RWPE2 (cell line): ENCODE measurements at regions not wholly inside any gene's neighbourhood (a gene's known extent, or its start where the extent isn't known, plus 50 kb on each side); places are given as distances from the start of the nearest gene placed in this dataset.

Experiments
- ATAC-seq: fragments of 200-7000 bp; cut with Tn5 transposase; 3 replicates; pipeline ENCODE4 v1.9.1; 2021; ENCODE audit warnings: low read depth
- DNase-seq: peaks from one replicate; pipeline ENCODE4 v3.0.0-alpha.2; 2020; ENCODE audit warnings: low spot score
- H3K27ac ChIP-seq: fragments of 450-650 bp; 2 replicates; pipeline ENCODE4 v1.5.1; 2017; ENCODE audit warnings: mild to moderate bottlenecking; ENCODE audit not compliant: poor library complexity, severe bottlenecking
- H3K27me3 ChIP-seq: fragments of 250-450 bp; sonication (Bioruptor Pico); 2 replicates; pipeline ENCODE4 v1.5.1; 2021; ENCODE audit warnings: mild to moderate bottlenecking, moderate library complexity; ENCODE audit not compliant: insufficient read depth, poor library complexity, severe bottlenecking
- H3K36me3 ChIP-seq: fragments of 250-450 bp; sonication (Bioruptor Pico); 2 replicates; pipeline ENCODE4 v1.5.1; 2020; ENCODE audit warnings: low read depth, mild to moderate bottlenecking, moderate library complexity
- H3K4me1 ChIP-seq: fragments of 250-450 bp; sonication (Bioruptor Pico); 2 replicates; pipeline ENCODE4 v1.5.1; 2021; ENCODE audit warnings: mild to moderate bottlenecking, moderate library complexity; ENCODE audit not compliant: insufficient read depth, poor library complexity, severe bottlenecking
- H3K4me3 ChIP-seq: fragments of 250-450 bp; sonication (Bioruptor Pico); 2 replicates; pipeline ENCODE4 v1.5.1; 2021; ENCODE audit warnings: mild to moderate bottlenecking, moderate library complexity; ENCODE audit not compliant: severe bottlenecking
- H3K9me3 ChIP-seq: fragments of 250-450 bp; sonication (Bioruptor Pico); 2 replicates; pipeline ENCODE4 v1.5.1; 2021; ENCODE audit warnings: mild to moderate bottlenecking, moderate library complexity; ENCODE audit not compliant: severe bottlenecking
- TF ChIP-seq, protein P1 (sequence below): fragments of 450-650 bp; IDR thresholded peaks from one replicate; pipeline ENCODE4 v1.5.1; 2017; ENCODE audit warnings: mild to moderate bottlenecking, moderate library complexity; ENCODE audit not compliant: poor library complexity, severe bottlenecking

DNA sequence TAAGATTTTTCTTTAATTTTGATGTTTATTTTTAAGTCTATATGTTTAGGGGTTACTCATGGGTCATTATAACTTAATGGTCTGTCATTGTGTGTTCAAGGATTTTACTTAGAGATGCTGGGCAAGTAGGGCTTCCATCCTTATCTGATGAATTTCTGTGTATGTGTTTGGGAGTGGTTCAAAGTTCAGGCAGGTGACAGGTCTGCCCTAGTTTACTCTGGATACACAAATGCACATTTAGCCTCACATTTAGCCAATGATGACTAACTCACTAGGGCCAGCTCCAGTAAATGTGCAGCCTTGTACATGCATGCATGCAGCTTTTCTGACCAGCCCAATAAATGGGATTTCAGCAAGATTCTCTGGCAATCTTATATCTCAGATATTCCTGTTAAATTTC, 554.1 kb downstream of the SI start:
- DNase-seq (no peak), ATAC-seq (no peak)
- H3K4me3 ChIP-seq, result no peak overlapping the region
- no peaks in the 10 kb centered on the region for H3K36me3 ChIP-seq
- TF ChIP-seq, protein P1, sequence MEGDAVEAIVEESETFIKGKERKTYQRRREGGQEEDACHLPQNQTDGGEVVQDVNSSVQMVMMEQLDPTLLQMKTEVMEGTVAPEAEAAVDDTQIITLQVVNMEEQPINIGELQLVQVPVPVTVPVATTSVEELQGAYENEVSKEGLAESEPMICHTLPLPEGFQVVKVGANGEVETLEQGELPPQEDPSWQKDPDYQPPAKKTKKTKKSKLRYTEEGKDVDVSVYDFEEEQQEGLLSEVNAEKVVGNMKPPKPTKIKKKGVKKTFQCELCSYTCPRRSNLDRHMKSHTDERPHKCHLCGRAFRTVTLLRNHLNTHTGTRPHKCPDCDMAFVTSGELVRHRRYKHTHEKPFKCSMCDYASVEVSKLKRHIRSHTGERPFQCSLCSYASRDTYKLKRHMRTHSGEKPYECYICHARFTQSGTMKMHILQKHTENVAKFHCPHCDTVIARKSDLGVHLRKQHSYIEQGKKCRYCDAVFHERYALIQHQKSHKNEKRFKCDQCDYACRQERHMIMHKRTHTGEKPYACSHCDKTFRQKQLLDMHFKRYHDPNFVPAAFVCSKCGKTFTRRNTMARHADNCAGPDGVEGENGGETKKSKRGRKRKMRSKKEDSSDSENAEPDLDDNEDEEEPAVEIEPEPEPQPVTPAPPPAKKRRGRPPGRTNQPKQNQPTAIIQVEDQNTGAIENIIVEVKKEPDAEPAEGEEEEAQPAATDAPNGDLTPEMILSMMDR, result no peak
- no peak overlapping the region for H3K27ac ChIP-seq
- H3K9me3 ChIP-seq, result no peaks in the 10 kb centered on the region
- H3K27me3 ChIP-seq, result no peaks in the 10 kb centered on the region
- no peaks in the 10 kb centered on the region for H3K4me1 ChIP-seq

- TF ChIP-seq, protein P1, result no peak
- H3K9me3 ChIP-seq, result no peaks in the 10 kb centered on the region
- no peaks in the 10 kb centered on the region for H3K4me1 ChIP-seq
- no peak overlapping the region for H3K27ac ChIP-seq
- no peak overlapping the region for H3K4me3 ChIP-seq
- no peaks in the 10 kb centered on the region for H3K36me3 ChIP-seq
- DNase-seq (no peak), ATAC-seq (no peak)
- no peaks in the 10 kb centered on the region for H3K27me3 ChIP-seq
Observed at GRCh38 chr3:164522073-164522763, 556.1 kb downstream of the SI start.

- H3K4me1 ChIP-seq, result no peaks in the 10 kb centered on the region
- H3K27me3 ChIP-seq, result no peaks in the 10 kb centered on the region
- TF ChIP-seq, protein P1, result no peak
- H3K27ac ChIP-seq, result no peak overlapping the region
- ATAC-seq, result no peak; the same call in 2 of the 3 replicates
- no peaks in the 10 kb centered on the region for H3K36me3 ChIP-seq
- no peak for DNase-seq
- H3K9me3 ChIP-seq, result no peaks in the 10 kb centered on the region
- H3K4me3 ChIP-seq, result no peak overlapping the region
Observed at GRCh38 chr3:164521644-164522043, 556.7 kb downstream of the SI start.

DNA sequence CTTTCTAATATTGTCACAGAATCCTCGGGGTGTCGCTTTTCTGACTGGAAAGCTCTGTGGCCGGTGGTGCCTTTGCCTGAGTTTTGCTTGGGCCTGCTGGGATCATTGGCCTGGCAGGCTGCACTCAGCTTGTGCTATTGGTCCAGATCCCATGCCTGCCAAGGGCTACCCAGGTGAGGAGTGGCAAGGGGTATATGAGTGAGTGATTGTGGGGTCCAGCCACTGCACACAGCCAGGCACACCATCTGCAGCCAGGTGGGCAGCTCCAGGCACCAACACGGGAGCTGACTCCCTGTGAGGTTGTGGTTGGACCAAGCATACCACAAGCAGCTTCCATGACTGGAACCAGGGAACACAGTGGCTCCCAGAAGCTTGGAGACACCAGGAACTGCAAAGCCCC, 557.2 kb downstream of the SI start:
- DNase-seq (no peak), ATAC-seq (no peak)
- H3K27ac ChIP-seq, result no peak overlapping the region
- H3K36me3 ChIP-seq, result no peaks in the 10 kb centered on the region
- H3K4me1 ChIP-seq, result no peaks in the 10 kb centered on the region
- no peaks in the 10 kb centered on the region for H3K9me3 ChIP-seq
- H3K4me3 ChIP-seq, result no peak overlapping the region
- H3K27me3 ChIP-seq, result no peaks in the 10 kb centered on the region
- TF ChIP-seq, protein P1, result no peak

- ATAC-seq, result no peak
- Histone ChIP-seq H3K4me3 (no peak overlapping the region), H3K4me1 (no peaks in the 10 kb centered on the region), H3K9me3 (no peaks in the 10 kb centered on the region), H3K27me3 (no peaks in the 10 kb centered on the region), H3K27ac (no peak overlapping the region), H3K36me3 (no peaks in the 10 kb centered on the region)
- DNase-seq, result no peak
- TF ChIP-seq, protein P1, result no peak
Observed at GRCh38 chr3:164515256-164515655, 563.0 kb downstream of the SI start.
